ENCODE measurements at regions not wholly inside any gene's neighbourhood (a gene's known extent, or its start where the extent isn't known, plus 50 kb on each side); places are given as distances from the start of the nearest gene placed in this dataset.

DNA sequence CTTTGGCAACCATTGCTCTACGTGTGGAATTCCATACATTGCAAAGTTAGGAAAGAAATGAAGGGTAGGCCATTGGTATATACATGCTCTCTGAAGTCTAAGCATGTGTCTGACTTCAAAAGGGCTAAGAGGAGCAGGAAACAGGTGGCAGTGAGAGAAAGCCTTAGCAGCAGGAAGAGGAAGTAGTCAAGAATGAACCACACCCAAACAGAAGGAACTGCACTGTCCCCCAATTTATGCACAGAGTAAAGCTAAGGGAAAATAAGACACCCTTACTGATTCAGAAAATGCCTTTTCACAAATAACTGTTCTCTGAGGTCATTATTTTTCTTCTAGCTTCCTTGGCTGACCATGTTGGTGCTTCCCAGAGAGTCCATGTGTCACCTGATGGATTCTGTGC is 575.4 kb downstream of the NTRK3 start:
- H3K4me3 ChIP-seq (replicated peaks in 1 of 2; ENCODE audit: low read depth in 1 of 2, low read length in 2 of 2) = no peak overlapping the region
- no peaks in the 10 kb centered on the region for H3K36me3 ChIP-seq (ENCODE audit: control insufficient read depth in 1 of 2, insufficient read depth in 2 of 2, low read length in 2 of 2)
- H3K9me2 ChIP-seq (ENCODE audit: insufficient read depth) = no peaks in the 10 kb centered on the region
- H3K4me2 ChIP-seq (ENCODE audit: low read length) = no peak overlapping the region
- BruUV-seq (replicated peaks) = no TSS peak
- peaks cover 14 to 33% of the 10 kb centered on the region in 2 experiments; a peak in 3 of 4 replicates for H3K9me3 ChIP-seq (ENCODE audit: control insufficient read depth in 1 of 2, insufficient read depth in 1 of 2, low read depth in 1 of 2, low read length in 2 of 2)
- no peak overlapping the region for H3K27ac ChIP-seq (ENCODE audit: low read depth, low read length)
- H3K4me1 ChIP-seq (ENCODE audit: control insufficient read depth in 1 of 2, insufficient read depth in 2 of 2, low read length in 2 of 2) = no peaks in the 10 kb centered on the region
- H2AFZ ChIP-seq (ENCODE audit: low read depth, low read length, poor library complexity, severe bottlenecking) = no peak overlapping the region
- TF ChIP-seq SP1 (IDR thresholded peaks at IDR 0.05; ENCODE audit: low read depth) (no peak), CBX3 (IDR thresholded peaks at IDR 0.05; ENCODE audit: low read depth) (no peak), YY1 (IDR thresholded peaks at IDR 0.05; ENCODE audit: extremely low read depth, insufficient replicate concordance, low read depth, low read length) (no peak)
- TF ChIP-seq, protein P1, sequence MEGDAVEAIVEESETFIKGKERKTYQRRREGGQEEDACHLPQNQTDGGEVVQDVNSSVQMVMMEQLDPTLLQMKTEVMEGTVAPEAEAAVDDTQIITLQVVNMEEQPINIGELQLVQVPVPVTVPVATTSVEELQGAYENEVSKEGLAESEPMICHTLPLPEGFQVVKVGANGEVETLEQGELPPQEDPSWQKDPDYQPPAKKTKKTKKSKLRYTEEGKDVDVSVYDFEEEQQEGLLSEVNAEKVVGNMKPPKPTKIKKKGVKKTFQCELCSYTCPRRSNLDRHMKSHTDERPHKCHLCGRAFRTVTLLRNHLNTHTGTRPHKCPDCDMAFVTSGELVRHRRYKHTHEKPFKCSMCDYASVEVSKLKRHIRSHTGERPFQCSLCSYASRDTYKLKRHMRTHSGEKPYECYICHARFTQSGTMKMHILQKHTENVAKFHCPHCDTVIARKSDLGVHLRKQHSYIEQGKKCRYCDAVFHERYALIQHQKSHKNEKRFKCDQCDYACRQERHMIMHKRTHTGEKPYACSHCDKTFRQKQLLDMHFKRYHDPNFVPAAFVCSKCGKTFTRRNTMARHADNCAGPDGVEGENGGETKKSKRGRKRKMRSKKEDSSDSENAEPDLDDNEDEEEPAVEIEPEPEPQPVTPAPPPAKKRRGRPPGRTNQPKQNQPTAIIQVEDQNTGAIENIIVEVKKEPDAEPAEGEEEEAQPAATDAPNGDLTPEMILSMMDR (IDR thresholded peaks at IDR 0.05 in 2 of 3, conservative IDR thresholded peaks at IDR 0.05 in 1 of 3; ENCODE audit: borderline replicate concordance in 1 of 3, insufficient read depth in 1 of 3, low read depth in 2 of 3, low read length in 2 of 3) = no peak
- TF ChIP-seq, protein P2, sequence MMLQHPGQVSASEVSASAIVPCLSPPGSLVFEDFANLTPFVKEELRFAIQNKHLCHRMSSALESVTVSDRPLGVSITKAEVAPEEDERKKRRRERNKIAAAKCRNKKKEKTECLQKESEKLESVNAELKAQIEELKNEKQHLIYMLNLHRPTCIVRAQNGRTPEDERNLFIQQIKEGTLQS (IDR thresholded peaks at IDR 0.05) = no peak
- H3K27me3 ChIP-seq (ENCODE audit: insufficient read depth, low read length) = no peaks in the 10 kb centered on the region
- no peak overlapping the region for H3K9ac ChIP-seq (ENCODE audit: low read length)
- CTCF ChIA-PET = no interaction called here
- no peak for ATAC-seq
- no peaks in the 10 kb centered on the region for H3K79me2 ChIP-seq (ENCODE audit: insufficient read depth, low read length)
- POLR2A ChIA-PET = no interaction called here
- DNase-seq (ENCODE audit: low read depth, low spot score) = no peak
- no peaks in the 10 kb centered on the region for H4K20me1 ChIP-seq (ENCODE audit: insufficient read depth)
- RAD21 ChIA-PET (ENCODE audit: low non-redundant PET in 1 of 2, low total read pairs in 2 of 2, uncharacterized antibody in 2 of 2, unreplicated experiment in 2 of 2) = no interaction called here
- intact Hi-C loops (cut with micrococcal nuclease) = no loop called here

DNA sequence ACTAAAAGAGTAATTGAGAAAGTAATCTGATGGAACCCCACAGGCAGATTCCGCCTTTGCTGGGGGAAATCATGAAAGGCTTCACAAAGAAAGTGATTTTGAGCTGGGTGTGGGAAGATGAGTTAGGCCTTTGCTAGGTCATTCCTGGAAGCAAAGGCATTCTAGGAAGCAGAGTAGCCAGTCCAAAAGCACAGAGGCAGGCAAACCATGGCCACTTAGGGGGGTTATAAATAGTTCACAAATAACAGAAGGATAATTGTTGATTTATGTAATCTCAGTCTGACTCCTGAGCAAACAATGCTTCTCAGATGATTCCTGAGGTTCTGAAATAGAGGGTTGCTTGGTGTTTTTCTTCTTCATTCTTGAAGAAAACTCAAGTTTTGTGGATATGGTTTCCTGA is 576.3 kb downstream of the NTRK3 start:
- RAD21 ChIA-PET (ENCODE audit: low non-redundant PET in 1 of 2, low total read pairs in 2 of 2, uncharacterized antibody in 2 of 2, unreplicated experiment in 2 of 2) = no interaction called here
- ATAC-seq = no peak

More for the DNA sequence above, 576.3 kb downstream of the NTRK3 start:
- Histone ChIP-seq H3K9me3 (ENCODE audit: control insufficient read depth in 1 of 2, insufficient read depth in 1 of 2, low read depth in 1 of 2, low read length in 2 of 2) (peaks cover 9 to 28% of the 10 kb centered on the region in 2 experiments; a peak in 3 of 4 replicates), H3K9ac (ENCODE audit: low read length) (no peak overlapping the region), H3K36me3 (ENCODE audit: control insufficient read depth in 1 of 2, insufficient read depth in 2 of 2, low read length in 2 of 2) (no peaks in the 10 kb centered on the region), H4K20me1 (ENCODE audit: insufficient read depth) (no peaks in the 10 kb centered on the region), H3K9me2 (ENCODE audit: insufficient read depth) (no peaks in the 10 kb centered on the region), H3K27ac (ENCODE audit: low read depth, low read length) (no peak overlapping the region), H3K4me1 (ENCODE audit: control insufficient read depth in 1 of 2, insufficient read depth in 2 of 2, low read length in 2 of 2) (no peaks in the 10 kb centered on the region), H3K27me3 (ENCODE audit: insufficient read depth, low read length) (no peaks in the 10 kb centered on the region), H3K4me2 (ENCODE audit: low read length) (no peak overlapping the region), H3K79me2 (ENCODE audit: insufficient read depth, low read length) (no peaks in the 10 kb centered on the region), H3K4me3 (replicated peaks in 1 of 2; ENCODE audit: low read depth in 1 of 2, low read length in 2 of 2) (no peak overlapping the region), H2AFZ (ENCODE audit: low read depth, low read length, poor library complexity, severe bottlenecking) (no peak overlapping the region)
- CTCF ChIA-PET = no interaction called here
- BruUV-seq (replicated peaks) = no TSS peak
- POLR2A ChIA-PET = no interaction called here
- TF ChIP-seq ZFX (IDR thresholded peaks at IDR 0.05) (no peak), POLR2AphosphoS5 (IDR thresholded peaks at IDR 0.05; ENCODE audit: low read depth, low read length) (no peak), ELF1 (IDR thresholded peaks at IDR 0.05; ENCODE audit: borderline replicate concordance, low read depth) (no peak), SP1 (IDR thresholded peaks at IDR 0.05; ENCODE audit: low read depth) (no peak), ZNF274 (IDR thresholded peaks at IDR 0.05; ENCODE audit: low read depth, low read length) (no peak), CBX3 (IDR thresholded peaks at IDR 0.05; ENCODE audit: low read depth) (no peak), SIN3A (IDR thresholded peaks at IDR 0.05; ENCODE audit: low read depth) (no peak), EGR1 (IDR thresholded peaks at IDR 0.05; ENCODE audit: low read depth) (no peak), RAD21 (IDR thresholded peaks at IDR 0.05; ENCODE audit: low read depth) (no peak), EZH2 (IDR thresholded peaks at IDR 0.05) (no peak), FOSL1 (IDR thresholded peaks at IDR 0.05; ENCODE audit: low read depth) (no peak), POLR2A (IDR thresholded peaks at IDR 0.05; ENCODE audit: borderline replicate concordance, extremely low read depth, insufficient read depth, insufficient read length) (no peak), TCF7L2 (IDR thresholded peaks at IDR 0.05; ENCODE audit: borderline replicate concordance, extremely low read depth, insufficient read depth, insufficient read length) (no peak)
- TF ChIP-seq, protein P3, sequence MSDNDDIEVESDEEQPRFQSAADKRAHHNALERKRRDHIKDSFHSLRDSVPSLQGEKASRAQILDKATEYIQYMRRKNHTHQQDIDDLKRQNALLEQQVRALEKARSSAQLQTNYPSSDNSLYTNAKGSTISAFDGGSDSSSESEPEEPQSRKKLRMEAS (IDR thresholded peaks at IDR 0.05) = no peak
- TF ChIP-seq, protein P1 (IDR thresholded peaks at IDR 0.05 in 2 of 3, conservative IDR thresholded peaks at IDR 0.05 in 1 of 3; ENCODE audit: borderline replicate concordance in 1 of 3, insufficient read depth in 1 of 3, low read depth in 2 of 3, low read length in 2 of 3) = no peak
- TF ChIP-seq, protein P2 (IDR thresholded peaks at IDR 0.05) = no peak
- DNase-seq (ENCODE audit: low read depth, low spot score) = no peak
- intact Hi-C loops (cut with micrococcal nuclease) = no loop called here
